RWPE2 (cell line): ENCODE measurements at regions not wholly inside any gene's neighbourhood (a gene's known extent, or its start where the extent isn't known, plus 50 kb on each side); places are given as distances from the start of the nearest gene placed in this dataset.
"Not testable (repeated sequence)": the region's sequence is repeated elsewhere in the genome, so short reads cannot be mapped to it uniquely, and the experiment has no call there.

Source experiments
- ATAC-seq: fragments of 200-7000 bp; cut with Tn5 transposase; 3 replicates; pipeline ENCODE4 v1.9.1; 2021; ENCODE audit warnings: low read depth
- DNase-seq: peaks from one replicate; pipeline ENCODE4 v3.0.0-alpha.2; 2020; ENCODE audit warnings: low spot score
- H3K27ac ChIP-seq: fragments of 450-650 bp; 2 replicates; pipeline ENCODE4 v1.5.1; 2017; ENCODE audit warnings: mild to moderate bottlenecking; ENCODE audit not compliant: poor library complexity, severe bottlenecking
- H3K27me3 ChIP-seq: fragments of 250-450 bp; sonication (Bioruptor Pico); 2 replicates; pipeline ENCODE4 v1.5.1; 2021; ENCODE audit warnings: mild to moderate bottlenecking, moderate library complexity; ENCODE audit not compliant: insufficient read depth, poor library complexity, severe bottlenecking
- H3K36me3 ChIP-seq: fragments of 250-450 bp; sonication (Bioruptor Pico); 2 replicates; pipeline ENCODE4 v1.5.1; 2020; ENCODE audit warnings: low read depth, mild to moderate bottlenecking, moderate library complexity
- H3K4me1 ChIP-seq: fragments of 250-450 bp; sonication (Bioruptor Pico); 2 replicates; pipeline ENCODE4 v1.5.1; 2021; ENCODE audit warnings: mild to moderate bottlenecking, moderate library complexity; ENCODE audit not compliant: insufficient read depth, poor library complexity, severe bottlenecking
- H3K4me3 ChIP-seq: fragments of 250-450 bp; sonication (Bioruptor Pico); 2 replicates; pipeline ENCODE4 v1.5.1; 2021; ENCODE audit warnings: mild to moderate bottlenecking, moderate library complexity; ENCODE audit not compliant: severe bottlenecking
- H3K9me3 ChIP-seq: fragments of 250-450 bp; sonication (Bioruptor Pico); 2 replicates; pipeline ENCODE4 v1.5.1; 2021; ENCODE audit warnings: mild to moderate bottlenecking, moderate library complexity; ENCODE audit not compliant: severe bottlenecking
- TF ChIP-seq, protein P1 (sequence below): fragments of 450-650 bp; IDR thresholded peaks from one replicate; pipeline ENCODE4 v1.5.1; 2017; ENCODE audit warnings: mild to moderate bottlenecking, moderate library complexity; ENCODE audit not compliant: poor library complexity, severe bottlenecking

DNA sequence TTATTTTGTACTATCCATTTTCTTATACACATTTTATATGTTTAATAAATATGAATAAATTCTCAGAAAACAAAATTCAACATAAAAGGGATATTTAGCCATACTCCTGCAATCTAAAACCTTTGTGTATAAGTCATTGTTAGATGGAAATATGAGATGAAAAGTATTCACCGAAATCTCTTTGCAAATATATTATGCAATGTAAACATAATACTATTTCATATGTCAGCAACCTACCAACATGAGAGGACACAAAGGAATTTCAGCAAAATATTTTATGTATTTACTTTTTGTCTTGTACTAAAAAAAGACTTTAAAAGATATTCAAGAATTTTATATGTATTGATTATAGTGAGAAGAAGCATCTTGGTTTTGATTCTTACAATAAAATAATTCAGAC is 1623.4 kb downstream of the EFNA5 start:
- Histone ChIP-seq H3K27me3 (no peaks in the 10 kb centered on the region), H3K36me3 (no peaks in the 10 kb centered on the region), H3K9me3 (no peaks in the 10 kb centered on the region), H3K27ac (no peak overlapping the region), H3K4me3 (no peak overlapping the region), H3K4me1 (no peaks in the 10 kb centered on the region)
- DNase-seq = no peak
- TF ChIP-seq, protein P1, sequence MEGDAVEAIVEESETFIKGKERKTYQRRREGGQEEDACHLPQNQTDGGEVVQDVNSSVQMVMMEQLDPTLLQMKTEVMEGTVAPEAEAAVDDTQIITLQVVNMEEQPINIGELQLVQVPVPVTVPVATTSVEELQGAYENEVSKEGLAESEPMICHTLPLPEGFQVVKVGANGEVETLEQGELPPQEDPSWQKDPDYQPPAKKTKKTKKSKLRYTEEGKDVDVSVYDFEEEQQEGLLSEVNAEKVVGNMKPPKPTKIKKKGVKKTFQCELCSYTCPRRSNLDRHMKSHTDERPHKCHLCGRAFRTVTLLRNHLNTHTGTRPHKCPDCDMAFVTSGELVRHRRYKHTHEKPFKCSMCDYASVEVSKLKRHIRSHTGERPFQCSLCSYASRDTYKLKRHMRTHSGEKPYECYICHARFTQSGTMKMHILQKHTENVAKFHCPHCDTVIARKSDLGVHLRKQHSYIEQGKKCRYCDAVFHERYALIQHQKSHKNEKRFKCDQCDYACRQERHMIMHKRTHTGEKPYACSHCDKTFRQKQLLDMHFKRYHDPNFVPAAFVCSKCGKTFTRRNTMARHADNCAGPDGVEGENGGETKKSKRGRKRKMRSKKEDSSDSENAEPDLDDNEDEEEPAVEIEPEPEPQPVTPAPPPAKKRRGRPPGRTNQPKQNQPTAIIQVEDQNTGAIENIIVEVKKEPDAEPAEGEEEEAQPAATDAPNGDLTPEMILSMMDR = no peak
- ATAC-seq = no peak

DNA sequence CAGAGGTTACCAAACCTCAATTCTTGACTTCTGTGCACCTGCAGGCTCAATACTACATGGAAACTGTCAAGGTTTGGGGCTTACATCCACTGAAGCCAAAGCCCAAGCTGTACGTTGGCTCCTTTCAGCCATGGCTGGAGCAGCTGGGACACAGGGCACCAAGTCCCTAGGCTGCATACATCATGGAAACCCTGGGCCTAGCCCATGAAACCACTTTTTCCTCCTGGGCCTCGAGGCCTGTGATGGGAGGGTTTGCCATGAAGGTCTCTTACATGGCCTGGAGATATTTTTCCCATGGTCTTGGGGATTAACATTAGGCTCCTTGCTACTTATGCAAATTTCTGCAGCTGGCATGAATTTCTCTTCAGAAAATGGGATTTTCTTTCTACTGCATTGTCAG is 1638.7 kb downstream of the EFNA5 start:
- DNase-seq, H3K9me3 ChIP-seq, H3K4me3 ChIP-seq, H3K36me3 ChIP-seq, H3K4me1 ChIP-seq, ATAC-seq, H3K27me3 ChIP-seq, H3K27ac ChIP-seq: not testable (repeated sequence)

DNA sequence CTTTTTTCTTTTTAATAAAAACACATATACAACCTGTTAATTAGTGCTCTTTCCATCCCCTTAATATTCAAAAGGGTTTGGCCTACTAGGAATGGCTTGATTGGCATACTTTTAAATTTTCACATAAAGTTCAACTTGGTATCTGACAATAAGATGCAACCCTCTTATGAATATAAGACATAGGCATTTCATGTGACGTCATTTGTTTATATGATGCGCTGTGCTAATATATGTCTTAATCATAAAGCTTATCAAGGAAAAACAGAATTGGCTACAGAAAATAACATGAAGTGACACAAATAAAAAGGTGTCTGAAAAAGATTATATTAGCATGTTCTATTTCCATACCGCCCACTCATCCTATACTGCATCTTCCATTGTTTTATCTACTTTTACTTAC is 1642.4 kb downstream of the EFNA5 start:
- Histone ChIP-seq H3K4me3 (no peak overlapping the region), H3K9me3 (no peaks in the 10 kb centered on the region), H3K36me3 (no peaks in the 10 kb centered on the region), H3K4me1 (no peaks in the 10 kb centered on the region), H3K27ac (no peak overlapping the region), H3K27me3 (no peaks in the 10 kb centered on the region)
- TF ChIP-seq, protein P1 = no peak
- no peak for ATAC-seq
- DNase-seq = no peak

DNA sequence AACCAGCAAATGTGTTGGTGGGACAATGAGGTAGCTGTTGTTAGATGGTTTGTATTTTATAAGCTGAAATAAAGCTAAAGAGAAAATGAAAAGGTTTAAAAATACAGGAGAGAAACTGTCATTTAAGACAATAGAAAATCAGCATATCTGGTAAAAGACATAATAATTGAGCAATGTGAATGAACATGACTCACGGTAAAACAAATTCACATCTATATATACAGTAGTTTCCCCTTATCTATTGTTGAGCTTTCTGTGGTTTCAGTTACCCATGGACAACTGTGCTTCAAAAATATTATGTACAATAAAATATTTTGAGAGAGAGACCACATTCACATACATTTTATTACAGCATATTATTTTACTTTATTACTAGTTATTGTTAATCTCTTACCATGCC is 1649.8 kb downstream of the EFNA5 start:
- H3K27me3 ChIP-seq = no peaks in the 10 kb centered on the region
- TF ChIP-seq, protein P1 = no peak
- no peak overlapping the region for H3K27ac ChIP-seq
- no peak overlapping the region for H3K4me3 ChIP-seq
- H3K9me3 ChIP-seq = no peaks in the 10 kb centered on the region
- H3K4me1 ChIP-seq = no peaks in the 10 kb centered on the region
- ATAC-seq (no peak), DNase-seq (no peak)
- H3K36me3 ChIP-seq = no peaks in the 10 kb centered on the region

DNA sequence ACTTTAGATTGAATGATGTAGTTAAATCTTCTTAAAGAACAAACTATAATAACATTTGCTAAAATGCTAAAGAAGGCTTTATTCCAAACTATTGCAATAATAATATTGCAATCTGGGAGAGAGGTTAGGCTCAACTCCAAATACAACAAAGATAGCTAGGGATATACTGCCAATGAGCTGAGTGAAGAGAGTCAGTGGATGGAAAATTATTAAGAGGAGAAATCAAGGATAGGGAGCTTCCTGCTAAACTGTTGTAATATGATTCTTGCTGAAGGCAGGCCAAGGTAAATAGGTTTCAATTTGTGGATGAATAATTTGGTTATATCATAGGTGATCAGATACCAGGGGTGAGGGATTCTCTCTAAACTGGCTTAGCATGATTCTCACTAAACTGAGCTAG is 1651.5 kb downstream of the EFNA5 start:
- TF ChIP-seq, protein P1 = no peak
- no peaks in the 10 kb centered on the region for H3K36me3 ChIP-seq
- no peak overlapping the region for H3K4me3 ChIP-seq
- H3K27ac ChIP-seq = no peak overlapping the region
- no peaks in the 10 kb centered on the region for H3K4me1 ChIP-seq
- ATAC-seq (no peak), DNase-seq (no peak)
- H3K27me3 ChIP-seq = no peaks in the 10 kb centered on the region
- H3K9me3 ChIP-seq = no peaks in the 10 kb centered on the region
